ENCODE measurements at regions not wholly inside any gene's neighbourhood (a gene's known extent, or its start where the extent isn't known, plus 50 kb on each side); places are given as distances from the start of the nearest gene placed in this dataset.

- no peaks in the 10 kb centered on the region for H3K36me3 Mint-ChIP-seq (ENCODE audit: low read depth)
- DNase-seq, result no peak
- ATAC-seq, result no peak
- no peaks in the 10 kb centered on the region for H3K9me3 Mint-ChIP-seq
- no peak overlapping the region for H3K27ac Mint-ChIP-seq
- no peak overlapping the region for H3K4me3 Mint-ChIP-seq
- no peaks in the 10 kb centered on the region for H3K4me1 Mint-ChIP-seq
- peaks cover 3% of the 10 kb centered on the region for H3K27me3 Mint-ChIP-seq
Measured at GRCh38 chr2:71849111-71849510, 298.6 kb downstream of the CYP26B1 start.

- Mint-ChIP-seq H3K4me3 (no peak overlapping the region), H3K9me3 (no peaks in the 10 kb centered on the region), H3K4me1 (no peaks in the 10 kb centered on the region), H3K27me3 (peaks cover 8% of the 10 kb centered on the region), H3K36me3 (ENCODE audit: low read depth) (no peaks in the 10 kb centered on the region), H3K27ac (no peak overlapping the region)
- DNase-seq (no peak), ATAC-seq (no peak)
Measured at GRCh38 chr2:71846669-71847291, 300.9 kb downstream of the CYP26B1 start.

- H3K36me3 Mint-ChIP-seq (ENCODE audit: low read depth), result no peaks in the 10 kb centered on the region
- DNase-seq, result no peak
- no peak overlapping the region for H3K4me3 Mint-ChIP-seq
- no peaks in the 10 kb centered on the region for H3K9me3 Mint-ChIP-seq
- H3K4me1 Mint-ChIP-seq, result no peaks in the 10 kb centered on the region
- peaks cover 9% of the 10 kb centered on the region for H3K27me3 Mint-ChIP-seq
- H3K27ac Mint-ChIP-seq, result no peak overlapping the region
- ATAC-seq, result no peak
Measured at GRCh38 chr2:71846072-71846471, 301.6 kb downstream of the CYP26B1 start.

DNA sequence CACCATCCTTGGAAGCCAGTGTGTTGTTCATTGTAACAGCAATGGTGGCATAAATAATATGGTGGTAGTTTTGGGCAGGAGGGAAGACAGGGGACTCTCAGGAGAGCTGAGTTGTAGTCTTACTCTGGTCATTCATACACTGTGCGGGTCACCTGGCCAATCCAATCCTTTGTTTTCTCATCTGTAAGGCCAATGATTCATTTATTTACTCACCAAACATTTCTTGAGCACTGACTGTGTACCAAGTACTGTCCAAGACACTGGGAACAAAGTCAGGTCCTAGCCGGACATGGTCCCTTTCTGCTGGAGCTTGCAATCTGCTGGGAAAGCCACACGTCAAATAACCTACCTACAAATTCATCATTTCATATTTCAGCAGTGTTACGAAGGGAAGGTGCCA is 302.7 kb downstream of the CYP26B1 start:
- Mint-ChIP-seq H3K36me3 (ENCODE audit: low read depth) (no peaks in the 10 kb centered on the region), H3K9me3 (no peaks in the 10 kb centered on the region), H3K27me3 (peaks cover 9% of the 10 kb centered on the region), H3K4me1 (no peaks in the 10 kb centered on the region), H3K4me3 (no peak overlapping the region), H3K27ac (no peak overlapping the region)
- DNase-seq, result no peak
- ATAC-seq, result no peak

DNA sequence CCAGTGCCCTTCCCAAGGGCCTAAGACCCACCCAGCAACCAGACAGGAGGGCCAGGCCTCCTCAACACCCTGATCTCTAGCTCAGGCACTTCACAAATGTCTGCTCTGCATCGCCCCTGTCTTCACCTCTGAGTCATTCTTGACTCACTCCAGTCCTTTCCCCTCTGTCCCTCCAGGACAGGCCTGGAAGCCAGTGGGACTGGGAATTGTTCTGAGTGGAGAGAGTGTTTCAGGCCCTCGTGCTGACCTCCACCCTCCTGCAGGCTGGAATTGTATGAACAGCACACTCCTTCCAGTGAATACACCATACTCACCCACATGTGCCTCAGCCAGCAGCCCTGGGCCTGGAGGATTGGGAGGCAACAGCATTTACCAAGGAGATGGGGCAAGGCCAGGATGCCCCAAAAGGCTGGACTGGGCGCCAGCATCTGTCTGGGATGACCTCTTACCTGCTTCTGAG is 304.2 kb downstream of the CYP26B1 start:
- peaks cover 9% of the 10 kb centered on the region for H3K27me3 Mint-ChIP-seq
- ATAC-seq (no peak), DNase-seq (no peak)
- no peak overlapping the region for H3K27ac Mint-ChIP-seq
- H3K4me1 Mint-ChIP-seq, result no peaks in the 10 kb centered on the region
- H3K36me3 Mint-ChIP-seq (ENCODE audit: low read depth), result no peaks in the 10 kb centered on the region
- no peaks in the 10 kb centered on the region for H3K9me3 Mint-ChIP-seq
- no peak overlapping the region for H3K4me3 Mint-ChIP-seq

GRCh38 chr2:71842744-71843143 is 304.9 kb downstream of the CYP26B1 start:
- DNase-seq, result no peak
- H3K27ac Mint-ChIP-seq, result no peak overlapping the region
- peaks cover 9% of the 10 kb centered on the region for H3K27me3 Mint-ChIP-seq
- no peaks in the 10 kb centered on the region for H3K9me3 Mint-ChIP-seq
- H3K4me3 Mint-ChIP-seq, result no peak overlapping the region
- no peaks in the 10 kb centered on the region for H3K36me3 Mint-ChIP-seq (ENCODE audit: low read depth)
- H3K4me1 Mint-ChIP-seq, result no peaks in the 10 kb centered on the region
- no peak for ATAC-seq

GRCh38 chr2:71839826-71840225 is 307.8 kb downstream of the CYP26B1 start:
- Mint-ChIP-seq H3K4me3 (no peak overlapping the region), H3K27ac (no peak overlapping the region), H3K36me3 (ENCODE audit: low read depth) (no peaks in the 10 kb centered on the region)

DNA sequence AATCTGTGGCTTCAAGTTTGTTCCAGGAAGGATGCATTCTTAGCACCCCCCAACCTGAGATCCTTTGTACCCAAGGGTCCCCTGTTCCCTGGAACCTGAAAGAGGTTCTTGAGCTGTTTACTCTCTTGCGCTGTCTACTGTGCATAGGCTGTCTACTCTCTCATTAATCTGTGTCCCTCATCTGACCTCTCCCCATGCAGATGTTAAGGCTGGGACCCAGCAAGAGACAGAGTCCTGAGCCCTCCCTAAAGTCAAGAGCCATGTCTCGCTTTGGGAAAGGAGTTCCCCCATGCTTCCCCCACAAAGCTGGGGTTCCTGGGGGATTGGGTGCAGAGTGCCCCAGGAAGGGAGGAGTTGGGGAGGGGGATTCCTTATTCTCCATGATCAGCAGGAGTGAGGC is 312.9 kb downstream of the CYP26B1 start:
- ATAC-seq, result no peak
- H3K36me3 Mint-ChIP-seq (ENCODE audit: low read depth), result no peaks in the 10 kb centered on the region
- no peaks in the 10 kb centered on the region for H3K4me1 Mint-ChIP-seq
- no peak for DNase-seq
- no peaks in the 10 kb centered on the region for H3K27me3 Mint-ChIP-seq
- no peak overlapping the region for H3K4me3 Mint-ChIP-seq
- H3K9me3 Mint-ChIP-seq, result no peaks in the 10 kb centered on the region
- H3K27ac Mint-ChIP-seq, result no peak overlapping the region

More at GRCh38 chr2:71839826-71840225, 307.8 kb downstream of the CYP26B1 start:
- no peak for ATAC-seq
- Mint-ChIP-seq H3K4me1 (no peaks in the 10 kb centered on the region), H3K9me3 (no peaks in the 10 kb centered on the region), H3K27me3 (peaks cover 9% of the 10 kb centered on the region)
- no peak for DNase-seq

DNA sequence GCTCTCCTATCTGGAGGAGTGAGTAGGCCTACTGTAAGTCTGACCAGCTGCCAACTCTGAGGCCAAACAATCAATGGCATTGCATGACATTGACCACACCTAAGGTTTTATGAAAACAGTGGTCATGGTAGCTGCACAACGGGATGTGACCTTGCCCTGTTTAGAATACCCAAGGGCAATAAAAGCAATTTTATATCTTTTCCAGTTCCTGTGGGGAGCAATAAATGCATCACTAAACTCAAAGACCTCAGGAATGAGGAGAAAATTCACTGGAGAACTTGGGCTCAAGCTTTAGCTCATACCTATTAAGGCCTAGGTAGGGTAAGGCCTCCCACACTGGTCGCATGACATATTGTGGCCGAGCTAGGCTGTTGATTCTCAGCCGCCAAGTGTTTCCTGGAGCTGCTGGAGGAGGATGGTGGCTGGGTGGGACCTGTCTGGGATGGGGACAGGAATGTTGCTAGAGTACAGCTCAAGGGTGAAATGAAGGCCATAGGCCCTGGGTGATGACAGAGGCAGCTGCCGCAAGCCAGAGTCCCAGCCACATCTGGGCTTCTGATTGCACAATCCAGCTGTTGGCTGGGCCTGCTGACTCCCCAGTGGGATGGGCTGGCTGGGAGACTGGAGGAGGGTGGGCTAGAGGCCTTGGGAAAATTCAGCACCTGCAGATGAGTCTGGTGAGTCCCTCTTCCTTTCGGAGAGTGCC is 313.7 kb downstream of the CYP26B1 start:
- Mint-ChIP-seq H3K9me3 (no peaks in the 10 kb centered on the region), H3K4me3 (no peak overlapping the region), H3K4me1 (no peaks in the 10 kb centered on the region), H3K27me3 (no peaks in the 10 kb centered on the region), H3K36me3 (ENCODE audit: low read depth) (no peaks in the 10 kb centered on the region), H3K27ac (no peak overlapping the region)
- ATAC-seq, result no peak
- DNase-seq, result no peak

DNA sequence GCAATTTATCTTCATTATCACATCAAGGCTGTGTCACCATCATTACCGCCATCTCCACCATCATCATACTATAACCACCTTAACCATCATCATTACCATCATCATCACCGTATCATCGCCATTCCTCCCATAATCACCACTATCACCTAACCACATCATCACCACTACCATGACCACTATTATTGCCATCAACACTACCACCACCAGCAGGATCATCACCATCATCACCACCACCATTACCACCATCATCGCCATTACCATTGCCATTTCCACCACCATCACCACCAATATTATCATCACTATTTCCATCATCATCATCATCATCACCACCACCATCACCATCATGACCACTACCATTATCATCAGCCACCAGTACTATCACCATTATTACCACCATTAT is 314.4 kb downstream of the CYP26B1 start:
- DNase-seq, result no peak
- ATAC-seq, result no peak
- Mint-ChIP-seq H3K27ac (no peak overlapping the region), H3K9me3 (no peaks in the 10 kb centered on the region), H3K27me3 (no peaks in the 10 kb centered on the region), H3K4me3 (no peak overlapping the region), H3K4me1 (no peaks in the 10 kb centered on the region), H3K36me3 (ENCODE audit: low read depth) (no peaks in the 10 kb centered on the region)

DNA sequence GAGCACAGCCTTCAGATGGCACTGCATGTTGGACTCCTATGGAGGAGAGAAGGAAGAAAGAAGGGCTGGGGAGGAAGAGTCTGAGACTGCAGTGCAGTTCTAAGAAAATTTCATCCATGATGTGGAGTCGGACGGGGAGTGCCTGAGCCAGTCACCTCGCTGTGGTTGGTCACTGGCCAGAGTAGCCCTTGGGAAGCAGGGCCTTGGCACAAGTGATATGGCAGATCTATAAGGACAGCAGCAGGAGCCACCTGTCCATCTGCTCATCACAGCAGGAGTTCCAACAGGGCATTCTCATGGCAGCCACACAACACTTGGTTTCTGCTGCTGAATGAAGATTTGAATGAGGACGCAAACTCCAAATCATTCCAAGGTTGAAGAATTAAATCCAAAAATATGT is 314.8 kb downstream of the CYP26B1 start:
- no peak for ATAC-seq
- Mint-ChIP-seq H3K4me1 (no peaks in the 10 kb centered on the region), H3K4me3 (no peak overlapping the region), H3K36me3 (ENCODE audit: low read depth) (no peaks in the 10 kb centered on the region), H3K27me3 (no peaks in the 10 kb centered on the region), H3K27ac (no peak overlapping the region), H3K9me3 (no peaks in the 10 kb centered on the region)
- no peak for DNase-seq

DNA sequence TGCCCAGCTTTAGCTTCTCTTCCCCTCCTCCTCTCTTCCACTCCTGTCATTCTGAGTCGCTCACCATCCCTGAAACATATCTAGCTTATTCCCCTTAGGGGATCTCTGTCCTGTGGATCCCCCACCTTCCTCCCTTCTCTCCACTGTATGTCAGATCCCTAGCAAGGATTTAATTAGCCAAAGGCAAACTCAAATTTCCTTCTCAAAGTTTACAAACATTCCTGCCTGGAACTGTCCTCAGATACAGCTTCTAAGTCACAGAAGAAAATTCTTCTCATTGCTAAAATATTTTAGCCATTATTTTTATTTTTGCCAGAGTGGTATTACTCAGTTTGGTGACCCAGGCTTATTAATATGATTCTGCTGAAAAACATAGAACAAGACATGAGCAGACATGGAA is 315.3 kb downstream of the CYP26B1 start:
- Mint-ChIP-seq H3K9me3 (no peaks in the 10 kb centered on the region), H3K27me3 (no peaks in the 10 kb centered on the region), H3K36me3 (ENCODE audit: low read depth) (no peaks in the 10 kb centered on the region), H3K4me1 (no peaks in the 10 kb centered on the region), H3K27ac (no peak overlapping the region), H3K4me3 (no peak overlapping the region)
- DNase-seq (no peak), ATAC-seq (no peak)

DNA sequence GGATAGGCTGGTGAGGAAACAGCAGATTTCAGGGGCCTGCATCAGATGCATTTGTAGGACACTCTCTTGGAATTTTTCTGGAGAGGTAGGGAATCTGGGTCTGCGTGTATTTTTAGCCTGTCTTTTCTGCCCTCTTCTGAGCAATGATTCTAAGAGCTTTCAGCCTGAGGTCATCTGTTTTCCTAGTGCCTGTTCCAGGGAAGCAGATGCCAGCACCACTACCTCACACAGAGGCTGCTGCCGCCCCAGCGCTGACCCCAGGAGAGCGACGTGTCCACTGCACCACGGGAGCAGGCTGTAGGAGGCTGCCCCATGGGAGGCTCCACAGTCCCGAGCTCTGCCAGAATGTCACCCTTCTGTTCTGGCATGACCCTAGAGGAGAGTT is 316.5 kb downstream of the CYP26B1 start:
- no peak overlapping the region for H3K27ac Mint-ChIP-seq
- H3K9me3 Mint-ChIP-seq, result no peaks in the 10 kb centered on the region
- no peaks in the 10 kb centered on the region for H3K27me3 Mint-ChIP-seq
- no peaks in the 10 kb centered on the region for H3K4me1 Mint-ChIP-seq
- H3K4me3 Mint-ChIP-seq, result no peak overlapping the region
- ATAC-seq (no peak), DNase-seq (no peak)
- no peaks in the 10 kb centered on the region for H3K36me3 Mint-ChIP-seq (ENCODE audit: low read depth)

DNA sequence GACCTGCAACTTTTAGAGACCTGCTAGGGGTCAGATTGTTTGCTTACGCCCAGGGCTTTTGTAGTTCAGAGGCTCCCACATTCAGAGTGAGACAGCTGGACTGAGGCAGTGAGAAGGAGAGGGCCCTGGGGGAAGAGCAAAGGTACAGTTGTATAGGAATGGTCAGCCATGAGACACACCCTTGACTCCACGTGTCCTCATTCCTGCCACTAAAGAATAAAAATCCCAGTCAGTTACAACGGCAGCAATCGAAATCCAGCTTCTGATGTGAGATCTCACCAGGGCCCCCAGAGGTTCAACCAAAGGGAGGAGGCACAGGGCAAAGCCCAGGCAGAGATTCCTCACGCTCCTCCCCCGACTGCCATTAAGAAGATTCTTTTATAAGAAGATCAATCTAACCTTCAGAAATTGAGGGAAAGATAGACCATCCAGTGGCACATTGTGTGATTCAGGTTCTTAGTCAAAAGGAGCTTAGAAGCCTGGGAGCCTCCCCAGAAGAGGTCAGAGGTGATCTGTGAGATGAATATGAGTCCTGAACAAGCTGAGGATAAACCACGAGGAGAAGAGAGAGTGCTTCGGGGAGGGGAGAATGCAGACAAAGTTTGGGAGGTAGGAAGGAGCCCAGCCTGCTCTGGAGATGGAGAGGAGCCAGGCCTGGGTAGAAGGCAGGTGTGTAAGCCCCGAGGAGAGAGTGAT is 317.0 kb downstream of the CYP26B1 start:
- no peaks in the 10 kb centered on the region for H3K36me3 Mint-ChIP-seq (ENCODE audit: low read depth)
- DNase-seq, result no peak
- no peaks in the 10 kb centered on the region for H3K9me3 Mint-ChIP-seq
- H3K27me3 Mint-ChIP-seq, result no peaks in the 10 kb centered on the region
- H3K4me1 Mint-ChIP-seq, result no peaks in the 10 kb centered on the region
- ATAC-seq, result no peak
- H3K4me3 Mint-ChIP-seq, result no peak overlapping the region
- H3K27ac Mint-ChIP-seq, result no peak overlapping the region

DNA sequence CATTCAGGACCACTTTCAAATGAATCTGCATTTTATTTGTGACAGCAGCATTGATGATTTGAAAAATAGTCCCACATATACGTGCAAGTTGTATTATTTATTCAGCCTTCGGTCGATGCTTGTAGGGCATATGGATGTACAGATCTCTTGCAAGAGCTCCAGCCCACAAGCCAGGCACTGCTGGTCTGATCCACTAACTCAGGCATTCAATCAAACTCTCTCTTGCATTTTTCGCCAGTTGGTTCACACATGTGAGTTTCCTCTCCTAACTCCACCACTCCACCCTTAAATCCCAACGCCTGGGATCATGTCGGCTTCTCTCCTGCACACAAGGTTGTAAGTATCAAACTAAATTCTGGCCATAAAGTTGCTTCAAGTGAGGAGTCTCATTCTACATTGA is 318.7 kb downstream of the CYP26B1 start:
- Mint-ChIP-seq H3K4me3 (no peak overlapping the region), H3K27ac (no peak overlapping the region), H3K36me3 (ENCODE audit: low read depth) (no peaks in the 10 kb centered on the region), H3K27me3 (no peaks in the 10 kb centered on the region), H3K4me1 (no peaks in the 10 kb centered on the region), H3K9me3 (no peaks in the 10 kb centered on the region)
- DNase-seq (no peak), ATAC-seq (no peak)

Measured in activated naive CD8-positive, alpha-beta T cell treated with anti-CD3 and anti-CD28 coated beads, Interleukin-2, amount 50 U/mL, for 24 hours (primary cell).